ENCODE measurements at regions not wholly inside any gene's neighbourhood (a gene's known extent, or its start where the extent isn't known, plus 50 kb on each side); places are given as distances from the start of the nearest gene placed in this dataset.

DNA sequence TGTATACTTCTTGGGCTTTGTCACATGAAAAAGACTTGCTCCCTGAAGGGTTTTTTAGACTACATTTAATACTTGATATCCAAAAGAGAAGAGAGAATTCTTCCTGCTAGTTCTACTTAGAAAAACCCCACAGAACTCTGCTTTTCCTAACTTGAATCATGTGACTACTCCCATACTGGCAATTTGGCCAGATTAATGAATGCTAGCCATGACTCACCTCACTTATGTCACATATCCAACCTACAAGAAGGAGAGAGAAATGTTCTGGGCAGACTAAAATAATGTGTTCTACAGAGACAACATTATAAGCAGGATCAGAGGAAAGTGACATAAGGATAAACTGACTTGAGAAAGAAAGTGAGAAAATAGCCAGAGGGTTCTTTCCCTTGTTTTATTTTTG is 249.3 kb upstream of the GULP1 start:
- ATAC-seq = no peak
- H3K4me2 ChIP-seq = no peak overlapping the region
- no peak overlapping the region; the same call in 1 of the 2 replicates for H3K27ac ChIP-seq (ENCODE audit: low read depth)
- H2AFZ ChIP-seq = no peak overlapping the region
- peaks cover 11% of the 10 kb centered on the region; the same call in 2 of the 3 replicates for H3K4me1 Mint-ChIP-seq
- H3K27me3 ChIP-seq (ENCODE audit: insufficient read depth) = no peaks in the 10 kb centered on the region
- peaks cover 5% of the 10 kb centered on the region for H3K27me3 Mint-ChIP-seq (ENCODE audit: insufficient read depth, low read depth, poor library complexity)
- DNase-seq (ENCODE audit: low spot score) = no peak
- H3K4me3 Mint-ChIP-seq = no peak overlapping the region
- no peak overlapping the region for H3K27ac Mint-ChIP-seq
- H3K36me3 Mint-ChIP-seq (ENCODE audit: low read depth) = peaks cover 31% of the 10 kb centered on the region
- no peak overlapping the region for H3K4me3 ChIP-seq
- peaks cover 6% of the 10 kb centered on the region; the same call in 2 of the 3 replicates for H3K9me3 Mint-ChIP-seq
- H3K4me1 ChIP-seq (ENCODE audit: insufficient read depth) = peaks cover 4% of the 10 kb centered on the region
- peaks cover 16% of the 10 kb centered on the region; the same call in 1 of the 2 replicates for H3K79me2 ChIP-seq (replicated peaks; ENCODE audit: insufficient read depth)
- H3K9me2 ChIP-seq (ENCODE audit: insufficient read depth) = no peaks in the 10 kb centered on the region
- peaks cover 28% of the 10 kb centered on the region for H3K36me3 ChIP-seq (ENCODE audit: insufficient read depth)
- no peak for TF ChIP-seq POLR2AphosphoS5 (IDR thresholded peaks at IDR 0.05; ENCODE audit: low read depth)
- TF ChIP-seq CREB1 (CRISPR knock-in tag; IDR thresholded peaks at IDR 0.05; ENCODE audit: low read depth) = no peak
- no peak for TF ChIP-seq JUNB (IDR thresholded peaks at IDR 0.05; ENCODE audit: unreplicated experiment)
- no peak for TF ChIP-seq ETS1 (IDR thresholded peaks at IDR 0.05)
- TF ChIP-seq EZH2phosphoT487 (IDR thresholded peaks at IDR 0.05; ENCODE audit: unreplicated experiment) = no peak
- no peak for TF ChIP-seq EZH2 (IDR thresholded peaks at IDR 0.05; ENCODE audit: low read depth, unreplicated experiment)
- no peak for TF ChIP-seq NANOG (IDR thresholded peaks at IDR 0.05; ENCODE audit: borderline replicate concordance)
- TF ChIP-seq STAT1 (IDR thresholded peaks at IDR 0.05; ENCODE audit: unreplicated experiment) = no peak
- TF ChIP-seq ZNF462 (CRISPR knock-in tag; IDR thresholded peaks at IDR 0.05) = no peak
- no peak for TF ChIP-seq REST (IDR thresholded peaks at IDR 0.05; ENCODE audit: unreplicated experiment)
- TF ChIP-seq, protein P1, sequence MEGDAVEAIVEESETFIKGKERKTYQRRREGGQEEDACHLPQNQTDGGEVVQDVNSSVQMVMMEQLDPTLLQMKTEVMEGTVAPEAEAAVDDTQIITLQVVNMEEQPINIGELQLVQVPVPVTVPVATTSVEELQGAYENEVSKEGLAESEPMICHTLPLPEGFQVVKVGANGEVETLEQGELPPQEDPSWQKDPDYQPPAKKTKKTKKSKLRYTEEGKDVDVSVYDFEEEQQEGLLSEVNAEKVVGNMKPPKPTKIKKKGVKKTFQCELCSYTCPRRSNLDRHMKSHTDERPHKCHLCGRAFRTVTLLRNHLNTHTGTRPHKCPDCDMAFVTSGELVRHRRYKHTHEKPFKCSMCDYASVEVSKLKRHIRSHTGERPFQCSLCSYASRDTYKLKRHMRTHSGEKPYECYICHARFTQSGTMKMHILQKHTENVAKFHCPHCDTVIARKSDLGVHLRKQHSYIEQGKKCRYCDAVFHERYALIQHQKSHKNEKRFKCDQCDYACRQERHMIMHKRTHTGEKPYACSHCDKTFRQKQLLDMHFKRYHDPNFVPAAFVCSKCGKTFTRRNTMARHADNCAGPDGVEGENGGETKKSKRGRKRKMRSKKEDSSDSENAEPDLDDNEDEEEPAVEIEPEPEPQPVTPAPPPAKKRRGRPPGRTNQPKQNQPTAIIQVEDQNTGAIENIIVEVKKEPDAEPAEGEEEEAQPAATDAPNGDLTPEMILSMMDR (conservative IDR thresholded peaks at IDR 0.05; ENCODE audit: low read depth in 2 of 2) = no peak
- TF ChIP-seq ZNF331 (CRISPR knock-in tag; IDR thresholded peaks at IDR 0.05; ENCODE audit: low read depth) = no peak
- no peak for TF ChIP-seq ZNF114 (CRISPR knock-in tag; IDR thresholded peaks at IDR 0.05)
- no peaks in the 10 kb centered on the region for H3F3A ChIP-seq (replicated peaks; ENCODE audit: low read depth)
- H4K20me1 ChIP-seq (replicated peaks; ENCODE audit: insufficient read depth) = no peaks in the 10 kb centered on the region
